GM18519 (cell line): ENCODE measurements at regions not wholly inside any gene's neighbourhood (a gene's known extent, or its start where the extent isn't known, plus 50 kb on each side); places are given as distances from the start of the nearest gene placed in this dataset.

Experiments
- ATAC-seq: cut with Tn5 transposase; IDR thresholded peaks from one replicate; pipeline ENCODE4 v1.9.1; 2021; ENCODE audit warnings: mild to moderate bottlenecking, moderate library complexity; ENCODE audit not compliant: unreplicated experiment, low FRiP score

DNA sequence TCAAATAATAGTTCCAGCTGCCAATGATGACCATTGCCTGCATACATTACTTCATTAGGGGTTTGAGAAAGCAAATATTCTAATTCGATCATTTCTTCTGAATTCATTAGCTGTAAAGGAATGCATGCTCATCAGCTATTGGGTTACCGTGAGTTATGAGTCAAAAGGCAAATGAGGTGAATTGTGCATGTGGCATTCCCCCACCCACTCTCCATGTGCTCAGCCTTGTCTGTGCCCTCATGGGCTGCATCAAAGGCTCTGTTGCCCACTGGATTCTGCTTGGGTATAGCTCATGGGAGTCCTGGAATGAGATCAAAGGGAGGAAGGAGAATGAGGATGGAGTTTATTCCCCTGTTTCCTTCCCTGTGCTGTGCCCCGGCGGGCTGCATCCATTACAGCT is 99.3 kb upstream of the CHRNA7 start:
- ATAC-seq, result no peak

DNA sequence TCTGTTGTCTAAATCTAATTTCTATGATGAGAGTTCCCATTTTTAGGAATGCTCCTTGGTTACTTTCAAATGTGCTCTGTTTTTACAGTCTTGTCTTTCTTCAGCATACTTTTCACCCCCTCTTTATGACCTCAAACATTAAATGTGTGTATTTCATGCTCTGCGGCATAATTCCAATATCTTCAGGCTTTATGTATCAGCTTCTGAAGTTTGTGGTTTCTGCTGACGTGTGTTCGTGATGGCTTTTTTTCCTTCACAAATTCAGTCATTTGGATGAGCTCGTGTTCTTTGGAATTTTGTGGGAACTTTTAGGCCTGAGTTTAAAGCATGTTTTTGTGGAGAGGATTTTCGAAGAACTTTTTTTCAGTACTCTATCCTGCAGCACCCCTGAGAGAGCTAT is 97.7 kb upstream of the CHRNA7 start:
- ATAC-seq, result no peak

DNA sequence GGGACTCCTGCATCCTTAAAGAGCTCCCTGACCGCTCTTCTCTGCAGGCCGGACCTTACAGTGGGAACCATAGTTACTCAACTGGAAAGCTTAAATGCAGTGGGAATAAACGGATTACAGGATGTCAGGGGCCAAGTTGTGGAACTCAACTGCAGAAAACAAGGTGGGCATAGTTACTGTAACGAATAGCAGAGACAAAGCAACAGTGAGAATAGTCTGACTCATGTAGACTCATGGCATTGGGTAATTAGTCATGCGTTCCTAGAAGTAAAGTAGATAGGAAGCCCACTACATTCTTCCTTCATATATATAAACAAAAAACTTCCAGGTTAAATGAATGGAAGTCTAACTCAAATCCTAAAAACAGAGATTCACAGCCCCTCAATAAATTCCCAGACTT is 95.5 kb upstream of the CHRNA7 start:
- no peak for ATAC-seq

DNA sequence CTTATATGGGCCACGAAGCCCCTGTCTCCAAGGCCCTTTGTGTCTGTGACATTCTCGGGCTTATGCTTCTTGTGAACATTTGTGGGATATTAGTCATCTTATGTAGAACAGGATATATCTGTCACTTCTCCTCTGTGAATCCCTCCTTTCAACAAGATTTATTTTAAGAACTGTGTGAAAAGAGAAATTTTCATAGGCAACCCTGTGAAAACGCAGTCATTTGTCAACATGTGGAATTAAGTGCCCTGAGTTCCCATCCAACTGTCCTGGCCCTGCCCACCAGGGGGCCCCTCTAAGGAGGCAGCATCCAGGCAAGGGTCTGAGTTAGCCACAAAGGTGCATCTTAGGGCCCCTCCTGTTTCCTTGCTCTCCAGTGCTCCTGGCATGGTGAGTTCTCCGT is 76.8 kb upstream of the CHRNA7 start:
- no peak for ATAC-seq

DNA sequence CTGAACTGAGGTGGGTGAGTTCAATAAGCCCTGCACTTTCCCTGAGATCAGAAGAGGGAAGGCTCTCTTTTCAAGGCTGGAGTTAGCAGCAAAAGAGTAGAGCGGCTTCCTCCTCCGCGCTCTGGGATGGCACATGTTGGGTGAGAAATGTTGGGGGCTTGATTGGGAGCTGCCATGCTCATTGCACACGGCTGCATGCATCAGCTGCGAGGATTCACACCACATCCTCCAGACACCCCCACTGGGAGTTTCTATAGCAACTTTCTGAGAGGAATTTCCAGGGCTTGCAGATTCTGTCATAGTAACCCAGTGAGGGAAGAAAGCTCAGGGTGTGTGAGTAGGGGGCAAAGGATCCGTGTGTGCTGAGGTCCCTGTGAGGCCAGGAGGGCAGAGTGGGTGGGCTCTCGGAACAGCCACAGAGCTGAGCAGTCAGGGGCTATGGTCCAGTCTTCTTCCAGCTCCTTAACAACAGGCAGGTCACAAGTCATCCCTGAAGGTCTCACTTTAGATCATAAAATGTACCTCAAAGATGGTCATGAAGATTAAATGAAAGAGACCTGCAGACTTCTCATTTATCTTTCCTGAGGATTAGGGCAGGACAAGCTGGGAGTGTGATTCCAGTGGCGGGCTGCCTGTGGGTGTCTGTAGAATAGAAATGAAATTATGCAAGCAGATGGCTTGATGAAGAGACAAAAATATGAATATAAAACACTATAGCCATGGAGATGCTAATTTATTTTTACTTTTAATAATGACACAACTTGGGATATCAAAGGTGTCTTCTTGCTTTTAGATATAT is 75.7 kb upstream of the CHRNA7 start:
- no peak for ATAC-seq

DNA sequence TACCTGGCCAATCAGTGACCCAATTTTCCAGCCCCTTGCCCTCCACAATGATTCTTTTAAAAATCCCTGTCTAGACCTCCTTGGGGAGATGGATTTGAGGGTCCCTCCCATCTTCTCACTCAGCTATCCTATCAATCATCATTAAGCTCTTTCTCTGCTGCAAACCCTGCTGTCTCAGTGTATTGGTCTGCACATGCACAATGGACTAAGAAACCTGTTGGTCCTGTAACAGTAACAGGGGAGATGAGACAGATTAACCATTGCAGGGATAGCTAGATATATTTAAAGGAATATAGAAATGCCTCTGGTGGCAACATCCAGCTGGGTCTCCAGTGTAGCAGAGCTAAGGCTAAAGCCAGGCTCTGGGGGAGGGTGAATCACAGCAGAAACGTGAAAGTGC is 74.6 kb upstream of the CHRNA7 start:
- no peak for ATAC-seq

DNA sequence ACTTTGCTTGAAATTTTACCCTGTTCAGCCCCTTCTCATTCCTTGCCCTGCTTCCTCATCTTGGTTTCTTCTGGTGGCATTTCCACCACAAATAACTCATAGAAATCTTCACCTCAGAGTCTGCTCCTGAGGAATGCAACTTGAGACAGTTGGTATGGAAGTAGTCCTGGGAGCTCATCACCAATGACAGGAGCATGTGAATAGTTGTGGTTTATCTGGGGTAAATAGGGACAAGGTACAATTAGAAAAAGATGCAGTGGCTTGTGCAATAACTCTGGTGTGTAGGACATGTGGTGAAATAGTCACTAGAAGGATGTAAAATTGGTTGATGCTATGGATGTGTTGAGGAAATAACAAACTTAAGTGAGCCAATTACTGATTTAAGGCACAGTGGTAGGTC is 72.7 kb upstream of the CHRNA7 start:
- ATAC-seq, result no peak

DNA sequence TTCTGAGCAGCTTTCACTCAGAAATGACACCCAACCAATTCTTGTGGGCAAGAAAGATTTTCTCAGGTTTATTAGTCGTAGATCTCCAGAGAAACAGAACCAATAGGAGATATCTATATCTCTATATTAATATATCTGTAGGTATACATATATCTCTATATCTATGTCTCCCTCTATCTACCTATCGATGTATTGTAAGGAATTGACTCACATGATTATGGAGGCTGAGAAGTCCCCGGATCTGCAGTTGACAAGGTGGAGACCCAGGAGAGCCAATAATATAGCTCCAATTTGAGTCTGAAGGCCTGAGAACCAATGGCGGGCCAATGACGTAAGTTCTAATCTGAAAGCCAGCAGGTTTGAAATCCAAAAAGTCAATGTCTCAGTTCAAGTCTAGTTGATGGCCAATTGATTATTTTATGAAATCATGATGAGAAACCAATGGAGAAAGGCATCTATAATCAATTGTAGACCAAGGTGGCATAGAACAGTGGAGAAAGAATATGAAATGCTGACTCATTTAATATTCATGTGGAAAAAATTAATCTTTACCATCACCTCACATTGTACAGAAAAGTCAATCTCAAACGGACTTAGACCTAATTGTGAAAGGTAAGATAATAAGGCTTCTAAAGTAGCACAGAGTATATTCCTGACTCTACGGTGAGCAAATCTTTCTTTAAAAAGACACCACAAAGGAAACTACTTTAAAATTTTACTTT is 65.6 kb upstream of the CHRNA7 start:
- ATAC-seq, result no peak

DNA sequence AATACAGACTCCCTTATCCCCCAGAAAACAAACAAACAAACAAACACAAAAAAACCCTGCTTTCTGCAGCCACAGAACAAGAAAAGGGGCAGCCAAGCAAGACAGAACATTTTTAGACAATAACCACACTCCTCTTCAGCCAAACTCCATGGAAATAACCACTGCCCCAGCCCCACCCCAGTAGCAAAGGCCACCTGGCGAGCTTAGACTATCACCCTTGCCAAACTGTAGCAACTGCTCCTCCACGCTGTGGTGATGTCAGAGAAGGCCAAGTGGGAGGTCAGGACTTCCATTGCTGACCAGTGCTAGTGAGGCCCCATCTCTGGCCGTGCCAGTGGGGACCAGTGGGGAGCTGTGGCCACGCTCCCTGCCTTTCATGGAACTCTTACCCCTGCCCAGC is 60.3 kb upstream of the CHRNA7 start:
- no peak for ATAC-seq

DNA sequence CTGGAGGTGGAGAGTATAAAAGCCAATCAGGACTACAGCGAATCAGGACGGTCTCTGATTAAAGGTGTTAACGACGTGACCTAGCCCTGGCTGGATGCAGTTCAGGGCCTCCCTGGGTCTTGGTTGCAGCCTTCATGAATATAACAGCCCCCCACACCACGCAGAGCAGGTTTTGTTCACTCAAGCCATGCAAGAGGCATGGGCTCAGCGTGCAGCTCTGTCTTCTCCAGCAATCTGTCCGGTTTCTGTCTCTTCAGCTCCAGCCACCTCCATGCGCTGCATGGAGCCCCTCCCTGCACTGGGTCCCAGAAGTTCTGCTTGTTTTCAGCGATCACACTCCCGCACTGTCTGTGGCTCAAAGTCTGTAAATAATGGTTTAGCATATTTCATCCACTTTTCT is 57.1 kb upstream of the CHRNA7 start:
- no peak for ATAC-seq

DNA sequence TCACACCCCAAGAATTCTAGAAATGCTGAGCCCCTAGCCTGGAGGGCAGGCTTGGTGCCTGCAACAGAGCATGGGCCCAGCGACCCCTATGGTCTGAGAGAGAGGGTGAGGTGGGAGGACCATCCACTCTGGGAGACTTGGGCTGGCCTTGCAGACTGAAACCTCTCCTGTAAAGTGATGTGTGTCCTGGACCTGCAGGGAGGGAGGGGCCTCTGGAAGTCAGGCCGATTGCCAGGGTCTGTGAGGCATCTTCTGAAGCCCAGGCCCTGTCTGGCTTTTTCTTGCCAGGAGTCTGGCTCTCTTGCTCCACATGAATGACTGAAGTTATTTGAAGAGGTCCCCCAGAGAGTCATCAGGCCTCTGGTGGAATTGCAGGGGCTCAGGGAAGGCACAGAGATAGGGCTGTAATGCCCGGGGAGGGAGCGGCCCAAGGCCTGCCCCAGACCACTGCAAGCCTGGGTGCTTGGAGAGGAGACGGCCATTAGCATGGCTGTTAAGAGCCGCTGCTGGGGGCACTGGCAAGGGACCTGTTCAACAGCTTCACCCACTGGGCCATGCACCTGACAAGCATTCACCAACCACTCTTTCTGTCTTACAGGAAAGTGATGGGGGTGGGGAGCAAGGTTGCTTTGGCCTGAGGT is 56.0 kb upstream of the CHRNA7 start:
- no peak for ATAC-seq

DNA sequence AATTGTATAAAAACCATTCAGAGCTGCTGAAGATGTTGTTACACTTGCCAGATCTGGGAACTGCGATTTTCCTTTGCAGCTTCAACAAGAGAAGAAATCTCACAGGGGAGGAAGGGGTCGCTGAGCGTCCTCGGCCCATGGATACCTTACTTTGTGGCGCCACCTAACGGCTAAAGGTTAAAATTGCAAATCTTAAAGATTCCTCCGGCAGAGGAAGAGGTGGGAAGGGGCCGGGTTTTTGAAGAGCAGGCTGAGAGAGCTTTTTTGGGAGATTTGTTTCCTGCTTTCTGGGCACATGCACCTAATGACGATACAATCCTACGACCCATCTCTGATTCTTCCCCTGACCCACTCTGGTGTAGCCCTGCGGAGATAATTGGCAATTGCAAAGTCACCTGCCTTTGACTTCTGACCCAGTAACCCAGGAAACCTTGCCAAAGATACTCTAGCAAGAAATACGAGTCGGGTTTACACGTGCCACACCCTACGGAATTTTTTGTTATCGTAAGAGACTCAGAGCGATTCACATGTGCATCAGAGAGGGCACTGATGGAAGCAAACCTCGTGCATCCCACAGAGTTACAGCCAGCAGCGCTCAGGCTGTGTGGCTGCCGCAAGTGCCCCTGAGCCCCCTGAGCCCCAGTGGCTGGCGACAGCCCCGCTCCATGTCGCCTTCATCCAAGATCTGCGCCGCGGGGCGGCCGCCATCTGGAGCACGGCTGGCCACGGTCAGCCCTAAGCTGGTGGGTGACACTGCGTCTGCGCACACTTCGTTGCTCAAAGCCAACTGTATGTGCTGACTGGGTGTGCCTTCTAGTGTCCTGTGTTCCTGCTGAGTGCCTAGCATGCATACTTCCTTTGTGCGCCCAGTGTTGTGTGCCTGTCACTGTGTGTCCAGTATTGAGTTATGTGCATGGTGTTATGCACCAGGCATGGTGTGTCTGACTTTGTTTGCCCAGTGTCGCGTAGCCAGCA is 55.2 kb upstream of the CHRNA7 start:
- ATAC-seq, result no peak

DNA sequence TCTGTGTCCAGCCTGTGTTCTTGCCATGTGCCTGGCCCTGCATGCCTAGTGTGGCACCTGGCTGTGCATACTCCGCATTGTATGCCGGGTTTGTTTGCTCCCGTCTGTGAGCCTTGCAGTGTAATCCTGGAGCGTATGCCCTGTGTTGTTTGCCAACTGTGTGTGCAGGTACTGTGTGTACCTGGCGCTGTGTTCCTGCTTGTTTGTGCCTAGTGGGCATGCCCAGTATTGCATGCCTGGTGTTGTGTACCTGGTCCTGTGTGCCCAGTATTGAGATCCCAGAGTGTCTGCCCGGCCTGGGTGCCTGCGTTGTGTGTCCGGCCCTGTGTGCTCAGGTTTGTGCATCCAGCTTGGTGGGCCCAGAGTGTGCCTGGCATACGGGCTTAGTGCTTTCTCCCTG is 54.5 kb upstream of the CHRNA7 start:
- no peak for ATAC-seq

DNA sequence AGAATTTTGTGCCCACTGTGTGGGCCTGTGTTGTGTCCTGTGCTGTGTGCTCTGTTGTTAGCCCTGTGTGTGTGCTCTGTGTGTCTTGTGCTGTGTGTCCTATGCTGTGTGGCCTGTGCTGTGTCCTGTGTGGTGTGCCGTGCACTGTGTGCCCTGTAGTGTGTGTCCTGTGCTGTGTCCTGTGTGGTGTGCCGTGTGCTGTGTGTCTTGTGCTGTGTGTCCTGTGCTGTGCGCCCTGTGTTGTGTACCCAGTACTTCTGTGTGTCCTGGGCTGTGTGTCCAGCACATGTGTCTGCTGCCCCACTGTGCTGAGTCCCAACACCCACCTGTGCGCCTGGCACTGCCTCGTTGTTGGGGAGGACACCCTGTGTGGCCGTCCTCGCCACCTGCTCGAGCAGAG is 53.2 kb upstream of the CHRNA7 start:
- no peak for ATAC-seq

DNA sequence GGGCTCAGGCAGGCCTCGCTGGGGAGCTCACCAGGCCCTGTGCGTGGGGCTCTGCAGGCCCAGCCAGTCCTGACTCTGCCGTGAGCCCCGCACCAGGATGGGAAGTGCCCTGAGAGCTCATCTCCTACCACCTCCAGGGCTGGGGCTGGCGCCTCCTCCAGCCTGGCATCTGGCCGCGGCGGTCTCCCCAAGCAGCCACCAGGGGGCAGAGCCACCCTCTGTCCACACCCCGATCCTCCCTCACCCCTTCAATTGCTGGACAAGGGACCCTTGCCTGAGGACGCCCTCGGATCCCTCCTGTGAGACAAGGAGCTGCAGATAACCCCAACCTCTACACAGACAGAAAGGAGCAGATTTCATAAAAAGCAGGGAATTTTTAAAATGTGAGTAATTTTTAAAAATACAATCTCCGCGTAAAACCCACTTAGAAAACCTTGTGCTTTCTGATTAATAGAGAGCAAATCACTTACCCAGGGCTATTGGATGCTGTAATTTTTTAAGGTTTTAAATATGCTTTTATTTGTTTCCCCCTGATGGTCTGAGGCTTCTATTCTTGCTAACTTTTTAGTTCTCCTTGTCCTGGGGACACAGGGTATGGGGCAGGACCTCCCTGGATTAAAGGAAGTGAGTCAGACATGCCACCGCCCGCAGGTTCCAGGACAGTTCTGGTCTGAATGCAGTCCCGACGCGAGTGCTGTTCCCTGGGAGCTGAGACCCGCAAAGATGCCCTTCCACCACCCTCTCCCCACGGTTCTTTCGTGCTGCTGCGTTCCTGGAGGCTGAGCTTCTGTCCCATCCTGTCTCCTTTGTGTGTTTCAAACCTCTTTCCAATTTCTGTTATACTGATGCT is 52.3 kb upstream of the CHRNA7 start:
- ATAC-seq, result no peak
